ENCODE measurements at regions not wholly inside any gene's neighbourhood (a gene's known extent, or its start where the extent isn't known, plus 50 kb on each side); places are given as distances from the start of the nearest gene placed in this dataset.

DNA sequence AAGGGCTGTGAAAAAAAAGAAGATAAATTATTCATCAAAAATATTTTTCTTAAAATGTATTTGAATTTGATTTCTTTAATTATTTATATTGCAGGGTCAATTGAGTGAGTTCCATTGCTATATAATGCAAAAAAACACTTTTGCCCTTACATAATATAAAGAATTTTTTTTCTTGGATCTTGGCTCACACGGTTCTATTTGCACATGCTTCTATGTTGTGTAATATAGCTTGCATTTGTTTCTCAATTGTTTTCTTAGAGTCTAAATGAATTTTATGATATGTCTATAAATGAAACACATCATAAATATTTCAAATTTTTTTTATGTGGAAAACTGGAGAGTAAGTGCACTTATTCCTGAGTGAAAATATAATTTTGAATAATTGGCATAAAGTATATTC, 694.2 kb downstream of the SLC6A15 start:
- TF ChIP-seq, protein P1, sequence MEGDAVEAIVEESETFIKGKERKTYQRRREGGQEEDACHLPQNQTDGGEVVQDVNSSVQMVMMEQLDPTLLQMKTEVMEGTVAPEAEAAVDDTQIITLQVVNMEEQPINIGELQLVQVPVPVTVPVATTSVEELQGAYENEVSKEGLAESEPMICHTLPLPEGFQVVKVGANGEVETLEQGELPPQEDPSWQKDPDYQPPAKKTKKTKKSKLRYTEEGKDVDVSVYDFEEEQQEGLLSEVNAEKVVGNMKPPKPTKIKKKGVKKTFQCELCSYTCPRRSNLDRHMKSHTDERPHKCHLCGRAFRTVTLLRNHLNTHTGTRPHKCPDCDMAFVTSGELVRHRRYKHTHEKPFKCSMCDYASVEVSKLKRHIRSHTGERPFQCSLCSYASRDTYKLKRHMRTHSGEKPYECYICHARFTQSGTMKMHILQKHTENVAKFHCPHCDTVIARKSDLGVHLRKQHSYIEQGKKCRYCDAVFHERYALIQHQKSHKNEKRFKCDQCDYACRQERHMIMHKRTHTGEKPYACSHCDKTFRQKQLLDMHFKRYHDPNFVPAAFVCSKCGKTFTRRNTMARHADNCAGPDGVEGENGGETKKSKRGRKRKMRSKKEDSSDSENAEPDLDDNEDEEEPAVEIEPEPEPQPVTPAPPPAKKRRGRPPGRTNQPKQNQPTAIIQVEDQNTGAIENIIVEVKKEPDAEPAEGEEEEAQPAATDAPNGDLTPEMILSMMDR (IDR thresholded peaks at IDR 0.05; ENCODE audit: low read depth, low read length, missing input control) = no peak
- TF ChIP-seq, protein P2, sequence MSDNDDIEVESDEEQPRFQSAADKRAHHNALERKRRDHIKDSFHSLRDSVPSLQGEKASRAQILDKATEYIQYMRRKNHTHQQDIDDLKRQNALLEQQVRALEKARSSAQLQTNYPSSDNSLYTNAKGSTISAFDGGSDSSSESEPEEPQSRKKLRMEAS (IDR thresholded peaks at IDR 0.05) = no peak
- TF ChIP-seq JUND (IDR thresholded peaks at IDR 0.05) = no peak
- no peak for TF ChIP-seq RAD21 (IDR thresholded peaks at IDR 0.05)
- TF ChIP-seq, protein P3, sequence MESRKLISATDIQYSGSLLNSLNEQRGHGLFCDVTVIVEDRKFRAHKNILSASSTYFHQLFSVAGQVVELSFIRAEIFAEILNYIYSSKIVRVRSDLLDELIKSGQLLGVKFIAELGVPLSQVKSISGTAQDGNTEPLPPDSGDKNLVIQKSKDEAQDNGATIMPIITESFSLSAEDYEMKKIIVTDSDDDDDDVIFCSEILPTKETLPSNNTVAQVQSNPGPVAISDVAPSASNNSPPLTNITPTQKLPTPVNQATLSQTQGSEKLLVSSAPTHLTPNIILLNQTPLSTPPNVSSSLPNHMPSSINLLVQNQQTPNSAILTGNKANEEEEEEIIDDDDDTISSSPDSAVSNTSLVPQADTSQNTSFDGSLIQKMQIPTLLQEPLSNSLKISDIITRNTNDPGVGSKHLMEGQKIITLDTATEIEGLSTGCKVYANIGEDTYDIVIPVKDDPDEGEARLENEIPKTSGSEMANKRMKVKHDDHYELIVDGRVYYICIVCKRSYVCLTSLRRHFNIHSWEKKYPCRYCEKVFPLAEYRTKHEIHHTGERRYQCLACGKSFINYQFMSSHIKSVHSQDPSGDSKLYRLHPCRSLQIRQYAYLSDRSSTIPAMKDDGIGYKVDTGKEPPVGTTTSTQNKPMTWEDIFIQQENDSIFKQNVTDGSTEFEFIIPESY (IDR thresholded peaks at IDR 0.05) = no peak
